Motor neuron (in vitro differentiated cells): ENCODE measurements at regions not wholly inside any gene's neighbourhood (a gene's known extent, or its start where the extent isn't known, plus 50 kb on each side); places are given as distances from the start of the nearest gene placed in this dataset.
A peak's percentile ranks its signal among the peaks of the same experiment; 100 is the strongest.
"Not testable (repeated sequence)": the region's sequence is repeated elsewhere in the genome, so short reads cannot be mapped to it uniquely, and the experiment has no call there.

Experiments
- ATAC-seq, 8 experiments: fragments of 200-7000 bp; cut with Tn5 transposase; replicated peaks in 6 of 8; 2 replicates each; pipeline ENCODE4 v1.8.0; 2021; ENCODE audit warnings: mild to moderate bottlenecking in 8 of 8, moderate library complexity in 8 of 8
- H3K27ac ChIP-seq, 2 donors: fragments of 250-450 bp; sonication (Bioruptor Pico); 2 replicates each; pipeline ENCODE4 v1.9.0; 2021; ENCODE audit warnings: antibody characterized with exemption in 2 of 2, mild to moderate bottlenecking in 2 of 2, moderate library complexity in 1 of 2
- H3K4me1 ChIP-seq, 2 donors: fragments of 250-450 bp; sonication (Bioruptor Pico); replicated peaks in 1 of 2; 2 replicates each; pipeline ENCODE4 v1.6.1; 2021; ENCODE audit warnings: antibody characterized with exemption in 2 of 2, mild to moderate bottlenecking in 2 of 2, moderate library complexity in 1 of 2
- H3K4me3 ChIP-seq, 5 donors: fragments of 250-450 bp; sonication (Bioruptor Pico); 2 replicates each; pipeline ENCODE4 v1.9.0; 2021; ENCODE audit warnings: antibody characterized with exemption in 5 of 5, mild to moderate bottlenecking in 5 of 5, moderate library complexity in 4 of 5
- WGBS, 10 experiments: fragments of 450-650 bp; shearing (Covaris generic); methylation state at CpG; one replicate each; pipeline ENCODE4 v1.0.0; 2022; 5-methylcytosine and 5-hydroxymethylcytosine counted together
- in situ Hi-C, 9 experiments: fragments of 400-800 bp; cut with MboI; loops; one replicate each; pipeline ENCODE4 v1.15.0; 2021; ENCODE audit warnings: low sequenced_read_pairs in 9 of 9, low pct_unique_long_range_greater_than_20kb in 2 of 9; ENCODE audit not compliant: unreplicated experiment in 9 of 9

DNA sequence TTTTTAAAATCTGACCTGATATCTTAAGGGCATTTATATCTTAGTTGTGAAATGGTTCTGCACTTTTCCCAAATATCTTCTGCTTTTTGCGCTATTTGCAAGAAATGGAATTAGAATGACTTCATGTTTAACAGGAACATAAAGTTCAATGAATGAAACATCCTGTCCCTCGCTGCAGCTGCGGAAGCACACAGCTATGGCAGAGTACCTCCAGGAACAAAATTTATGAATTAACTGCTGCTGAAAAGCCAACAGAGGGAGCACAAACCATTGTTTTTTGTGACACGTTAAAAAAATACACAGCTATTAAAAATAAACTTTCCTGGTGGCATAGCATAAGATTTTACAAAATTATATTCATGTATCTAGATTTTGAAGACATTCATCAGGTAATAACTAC is 404.4 kb upstream of the MDFIC2 start:
- H3K4me1 ChIP-seq, result no peaks in the 10 kb centered on the region
- peak in 2 of 8 experiments; percentile 17 to 57 for ATAC-seq
- H3K4me3 ChIP-seq, result no peak overlapping the region
- 3 to 93% (median 70%) methylated on average over 1 to 4 of the region's 4 CpGs for WGBS, 10 experiments
- no peak overlapping the region for H3K27ac ChIP-seq
- in situ Hi-C loops, result no loop called here

DNA sequence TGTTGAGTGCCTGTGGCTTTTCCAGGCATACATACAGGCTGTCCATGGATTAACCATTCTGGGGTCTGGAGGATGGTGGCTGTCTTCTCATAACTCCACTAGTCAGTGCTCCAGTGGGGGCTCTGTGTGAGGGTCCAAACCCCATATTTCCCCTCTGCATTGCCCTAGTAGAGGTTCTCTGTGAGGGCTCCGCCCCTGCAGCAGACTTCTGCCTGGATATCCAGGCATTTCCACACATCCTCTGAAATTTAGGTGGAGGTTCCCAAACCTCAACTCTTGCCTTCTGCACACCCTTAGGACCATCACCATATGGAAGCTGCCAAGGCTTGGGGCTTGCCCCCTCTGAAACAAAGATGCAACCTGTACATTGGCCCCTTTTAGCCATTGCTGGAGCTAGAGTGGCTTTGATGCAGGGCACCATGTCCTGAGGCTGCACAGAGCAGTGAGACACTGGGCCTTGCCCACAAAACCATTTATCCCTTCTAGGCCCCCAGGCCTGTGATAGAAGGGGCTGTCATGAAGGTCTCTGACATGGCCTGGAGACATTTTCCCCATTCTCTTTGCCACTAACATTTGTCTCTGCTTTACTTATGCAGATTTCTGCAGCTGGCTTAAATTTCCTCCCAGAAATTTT is 400.1 kb upstream of the MDFIC2 start:
- in situ Hi-C loops, result no loop called here
- no peaks in the 10 kb centered on the region for H3K4me1 ChIP-seq
- no peak overlapping the region for H3K27ac ChIP-seq
- ATAC-seq, result no peak
- no peak overlapping the region for H3K4me3 ChIP-seq
- 67 to 100% methylated on average over 1 of the region's 1 CpG; no CpG with 5 or more reads in 8 of the 10 experiments for whole genome bisulfite sequencing, 10 experiments

- in situ Hi-C loops, result no loop called here
- Histone ChIP-seq H3K27ac (no peak overlapping the region), H3K4me1 (no peaks in the 10 kb centered on the region), H3K4me3 (no peak overlapping the region)
- no peak for ATAC-seq
- WGBS, 10 experiments, result 45 to 100% (median 77%) methylated on average over 1 to 15 of the region's 16 CpGs
These were observed 391.1 kb upstream of the MDFIC2 start for GRCh38 chr3:70703305-70704102.

- in situ Hi-C loops, result no loop called here
- 0 to 92% (median 57%) methylated on average over 1 to 2 of the region's 2 CpGs; no CpG with 5 or more reads in 1 of the 10 experiments for whole genome bisulfite sequencing, 10 experiments
- H3K27ac ChIP-seq, result no peak overlapping the region
- H3K4me3 ChIP-seq, result no peak overlapping the region
- no peaks in the 10 kb centered on the region for H3K4me1 ChIP-seq
- ATAC-seq, result no peak
These were observed 389.7 kb upstream of the MDFIC2 start for GRCh38 chr3:70702132-70702531.

- Histone ChIP-seq H3K4me3 (no peak overlapping the region), H3K4me1 (no peaks in the 10 kb centered on the region), H3K27ac (no peak overlapping the region)
- 20 to 100% (median 100%) methylated on average over 1 of the region's 1 CpG; no CpG with 5 or more reads in 3 of the 10 experiments for WGBS, 10 experiments
- in situ Hi-C loops, result no loop called here
- no peak for ATAC-seq
These were observed 372.3 kb upstream of the MDFIC2 start for GRCh38 chr3:70684701-70685100.

DNA sequence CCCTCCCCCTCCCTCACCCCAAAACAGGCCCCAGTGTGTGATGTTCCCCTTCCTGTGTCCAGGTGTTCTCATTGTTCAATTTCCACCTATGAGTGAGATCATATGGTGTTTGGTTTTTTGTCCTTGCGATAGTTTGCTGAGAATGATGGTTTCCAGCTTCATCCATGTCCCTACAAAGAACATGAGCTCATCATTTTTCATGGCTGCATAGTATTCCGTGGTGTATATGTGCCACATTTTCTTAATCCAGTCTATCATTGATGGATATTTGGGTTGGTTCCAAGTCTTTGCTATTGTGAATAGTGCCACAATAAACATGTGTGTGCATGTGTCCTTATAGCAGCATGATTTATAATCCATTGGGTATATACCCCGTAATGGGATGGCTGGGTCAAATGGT is 363.4 kb upstream of the MDFIC2 start:
- WGBS, 10 experiments, result 17 to 80% (median 75%) methylated on average over 1 to 2 of the region's 3 CpGs; no CpG with 5 or more reads in 7 of the 10 experiments
- in situ Hi-C loops, ATAC-seq, H3K27ac ChIP-seq, H3K4me1 ChIP-seq, H3K4me3 ChIP-seq: not testable (repeated sequence)

GRCh38 chr3:70658513-70659310 is 346.3 kb upstream of the MDFIC2 start:
- ATAC-seq, result peak in 5 of 8 experiments; percentile 82 to 95 (median 87)
- H3K27ac ChIP-seq, result no peak overlapping the region
- 0 to 100% (median 67%) methylated on average over 1 to 10 of the region's 11 CpGs; no CpG with 5 or more reads in 1 of the 10 experiments for WGBS, 10 experiments
- no peak overlapping the region for H3K4me3 ChIP-seq
- in situ Hi-C loops, result no loop called here
- no peaks in the 10 kb centered on the region for H3K4me1 ChIP-seq

DNA sequence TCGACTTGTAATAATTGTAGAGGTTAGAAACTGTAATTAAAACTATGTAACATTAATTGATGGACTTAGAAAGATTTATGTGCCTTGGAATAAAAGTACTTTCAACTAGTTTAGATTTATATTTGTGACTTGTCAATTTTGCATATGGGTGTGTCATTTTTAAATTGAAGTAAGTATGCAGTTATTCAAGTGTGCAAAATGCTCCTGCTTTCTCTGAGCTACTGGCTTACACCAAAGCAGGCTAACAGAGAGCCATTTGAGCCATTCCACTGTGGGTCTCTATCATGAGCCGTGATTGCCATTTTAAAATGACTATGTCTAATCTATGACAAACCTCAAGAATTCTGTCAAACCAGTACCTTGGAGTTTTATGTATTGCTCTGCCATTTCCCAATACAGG is 345.0 kb upstream of the MDFIC2 start:
- no peak overlapping the region for H3K27ac ChIP-seq
- no peaks in the 10 kb centered on the region for H3K4me1 ChIP-seq
- ATAC-seq, result peak in 3 of 8 experiments; percentile 53 to 81 (median 75)
- no peak overlapping the region for H3K4me3 ChIP-seq
- in situ Hi-C loops, result no loop called here
- 0 to 100% (median 85%) methylated on average over 1 to 2 of the region's 2 CpGs; no CpG with 5 or more reads in 1 of the 10 experiments for WGBS, 10 experiments

DNA sequence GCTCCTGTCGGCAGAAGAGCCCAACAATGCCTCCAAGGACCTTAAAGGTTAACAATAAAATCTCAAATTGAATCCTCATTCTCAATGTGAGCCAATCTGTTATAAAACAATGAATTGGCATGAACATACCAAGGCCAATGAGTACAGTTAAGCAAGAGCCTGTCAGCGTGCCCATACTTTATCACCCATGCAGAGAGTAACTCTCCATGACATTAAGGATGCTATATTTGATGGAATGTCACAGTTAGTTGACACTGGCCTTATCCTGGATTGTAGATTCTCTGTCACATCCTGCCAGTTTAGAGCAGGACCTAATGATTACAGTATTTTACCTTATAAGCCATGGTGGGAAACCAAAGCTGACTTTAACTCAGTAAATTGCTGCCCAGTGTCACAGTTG is 335.4 kb upstream of the MDFIC2 start:
- H3K4me3 ChIP-seq, result no peak overlapping the region
- no peaks in the 10 kb centered on the region for H3K4me1 ChIP-seq
- no peak overlapping the region for H3K27ac ChIP-seq
- ATAC-seq, result no peak
- WGBS, 10 experiments, result 21 to 100% (median 90%) methylated on average over 1 to 2 of the region's 2 CpGs; no CpG with 5 or more reads in 1 of the 10 experiments
- in situ Hi-C loops, result no loop called here

GRCh38 chr3:70647094-70647493 is 334.7 kb upstream of the MDFIC2 start:
- peak in 1 of 8 experiments; percentile 27 for ATAC-seq
- Histone ChIP-seq H3K27ac (no peak overlapping the region), H3K4me3 (no peak overlapping the region), H3K4me1 (no peaks in the 10 kb centered on the region)
- in situ Hi-C loops, result no loop called here
- WGBS, 10 experiments, result 0 to 100% (median 93%) methylated on average over 1 to 2 of the region's 2 CpGs; no CpG with 5 or more reads in 1 of the 10 experiments

DNA sequence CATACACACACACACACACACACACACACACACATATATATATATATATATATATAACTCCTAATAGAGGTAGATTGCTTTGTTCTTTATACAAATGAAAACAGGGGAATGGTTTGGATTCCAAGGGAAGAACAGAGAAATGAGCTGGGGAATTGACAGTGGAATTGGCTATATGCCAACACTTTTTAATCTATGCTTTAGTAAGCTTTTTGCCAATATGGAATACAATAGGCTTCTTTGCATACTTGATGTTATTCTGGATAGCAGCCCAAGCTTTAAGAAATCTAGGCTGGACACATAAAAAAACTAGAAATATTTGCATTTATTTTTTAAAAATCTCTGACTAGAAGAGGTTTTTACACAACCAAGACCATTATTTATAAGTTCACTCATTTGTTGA is 334.2 kb upstream of the MDFIC2 start:
- in situ Hi-C loops, result no loop called here
- no peak overlapping the region for H3K27ac ChIP-seq
- ATAC-seq, result no peak
- H3K4me1 ChIP-seq, result no peaks in the 10 kb centered on the region
- H3K4me3 ChIP-seq, result no peak overlapping the region

- no peak overlapping the region for H3K27ac ChIP-seq
These were observed 328.0 kb upstream of the MDFIC2 start for GRCh38 chr3:70640481-70640880.

GRCh38 chr3:70635301-70635700 is 322.9 kb upstream of the MDFIC2 start:
- peak in 2 of 8 experiments; percentile 74 to 84 for ATAC-seq
- Histone ChIP-seq H3K27ac (no peak overlapping the region), H3K4me3 (no peak overlapping the region), H3K4me1 (no peaks in the 10 kb centered on the region)
- in situ Hi-C loops, result no loop called here
- 25 to 100% (median 50%) methylated on average over 1 to 2 of the region's 2 CpGs; no CpG with 5 or more reads in 1 of the 10 experiments for WGBS, 10 experiments

More at GRCh38 chr3:70640481-70640880, 328.0 kb upstream of the MDFIC2 start:
- H3K4me1 ChIP-seq, result no peaks in the 10 kb centered on the region
- H3K4me3 ChIP-seq, result no peak overlapping the region
- in situ Hi-C loops, result no loop called here
- no peak for ATAC-seq
